IMR-90 (cell line): ENCODE measurements at regions not wholly inside any gene's neighbourhood (a gene's known extent, or its start where the extent isn't known, plus 50 kb on each side); places are given as distances from the start of the nearest gene placed in this dataset.

Experiments used
- ATAC-seq: fragments of 200-7000 bp; cut with Tn5 transposase; 2 replicates; pipeline ENCODE4 v1.9.1; 2020; ENCODE audit warnings: low read depth, mild to moderate bottlenecking, moderate library complexity
- BruUV-seq: library from RNA; stranded (reverse); fragments of 400-500 nt; replicated peaks from 2 replicates; lab custom pipeline; 2021; lab: Mats Ljungman, UMichigan
- CTCF ChIA-PET: fragments of 300-600 bp; formaldehyde crosslinking; extraction: SDS; loops from one replicate; lab custom pipeline; 2021; ENCODE audit warnings: antibody characterized with exemption; lab: Yijun Ruan, JAX
- POLR2A ChIA-PET: fragments of 300-600 bp; sonication (Branson Sonifier 250); formaldehyde crosslinking; loops from one replicate; lab custom pipeline; 2022; ENCODE audit warnings: antibody characterized with exemption; ENCODE audit not compliant: unreplicated experiment; lab: Charles Lee
- DNase-seq: peaks from one replicate; pipeline ENCODE4 v3.0.0; 2013
- H2AFZ ChIP-seq: replicated peaks from 2 replicates; pipeline ENCODE3; 2013; ENCODE audit warnings: low read length, mild to moderate bottlenecking; ENCODE audit not compliant: poor library complexity
- H2AK5ac ChIP-seq: 2 replicates; pipeline ENCODE4 v1.6.1; 2013; ENCODE audit warnings: low read depth, low read length, inconsistent platforms
- H2AK9ac ChIP-seq: replicated peaks from 2 replicates; pipeline ENCODE3; 2013; ENCODE audit warnings: mild to moderate bottlenecking, low read depth, low read length, moderate library complexity; ENCODE audit not compliant: poor library complexity
- H2BK120ac ChIP-seq: 2 replicates; pipeline ENCODE4 v1.6.1; 2013; ENCODE audit warnings: low read depth, low read length, inconsistent platforms
- H2BK15ac ChIP-seq: 3 replicates; pipeline ENCODE4 v1.6.1; 2013; ENCODE audit warnings: low read depth, low read length, inconsistent platforms
- H2BK20ac ChIP-seq: 2 replicates; pipeline ENCODE4 v1.6.1; 2013; ENCODE audit warnings: low read depth, mild to moderate bottlenecking, inconsistent platforms, low read length, moderate library complexity
- H2BK5ac ChIP-seq: 2 replicates; pipeline ENCODE4 v1.6.1; 2013; ENCODE audit warnings: mild to moderate bottlenecking, low read depth, low read length, inconsistent platforms; ENCODE audit not compliant: poor library complexity, severe bottlenecking
- H3K14ac ChIP-seq: replicated peaks from 2 replicates; pipeline ENCODE4 v1.6.1; 2013; ENCODE audit warnings: low read depth, low read length, inconsistent platforms
- H3K18ac ChIP-seq: 2 replicates; pipeline ENCODE4 v1.6.1; 2013; ENCODE audit warnings: low read depth, low read length, control low read depth
- H3K23ac ChIP-seq: 2 replicates; pipeline ENCODE4 v1.6.1; 2013; ENCODE audit warnings: low read depth, low read length, inconsistent platforms
- H3K27ac ChIP-seq: 2 replicates; pipeline ENCODE4 v1.5.1; 2013; ENCODE audit warnings: mild to moderate bottlenecking, control low read depth, low read length; ENCODE audit not compliant: insufficient read depth
- H3K27me3 ChIP-seq: 2 replicates; pipeline ENCODE4 v1.6.1; 2013; ENCODE audit warnings: low read length; ENCODE audit not compliant: control insufficient read depth, insufficient read depth
- H3K36me3 ChIP-seq: 2 replicates; pipeline ENCODE4 v1.6.1; 2013; ENCODE audit warnings: low read length, mixed read lengths; ENCODE audit not compliant: control insufficient read depth, insufficient read depth
- H3K4ac ChIP-seq: 2 replicates; pipeline ENCODE4 v1.6.1; 2013; ENCODE audit warnings: low read depth, low read length, inconsistent platforms
- H3K4me1 ChIP-seq: 2 replicates; pipeline ENCODE4 v1.6.1; 2013; ENCODE audit warnings: low read length, mixed read lengths; ENCODE audit not compliant: control insufficient read depth, insufficient read depth
- H3K4me2 ChIP-seq: 2 replicates; pipeline ENCODE4 v1.6.1; 2013; ENCODE audit warnings: low read depth, mild to moderate bottlenecking, control low read depth, low read length, moderate library complexity
- H3K4me3 ChIP-seq: 2 replicates; pipeline ENCODE4 v1.5.1; 2013; ENCODE audit warnings: low read depth, mild to moderate bottlenecking, control low read depth, low read length, moderate library complexity; ENCODE audit not compliant: insufficient read depth
- H3K56ac ChIP-seq: 2 replicates; pipeline ENCODE4 v1.6.1; 2013; ENCODE audit warnings: low read length, inconsistent platforms; ENCODE audit not compliant: insufficient read depth; ENCODE audit errors: extremely low read depth
- H3K79me1 ChIP-seq, 2 experiments: 2 replicates each; pipeline ENCODE4 v1.6.1; 2013; ENCODE audit warnings: low read length in 2 of 2, inconsistent platforms in 1 of 2, low read depth in 1 of 2
- H3K9ac ChIP-seq: 2 replicates; pipeline ENCODE4 v1.6.1; 2013; ENCODE audit warnings: low read depth, low read length, control low read depth
- H3K9me1 ChIP-seq: 2 replicates; pipeline ENCODE4 v1.6.1; 2013; ENCODE audit warnings: low read length, inconsistent platforms; ENCODE audit not compliant: insufficient read depth
- H3K9me3 ChIP-seq: 2 replicates; pipeline ENCODE4 v1.6.1; 2013; ENCODE audit warnings: low read length; ENCODE audit not compliant: control insufficient read depth, insufficient read depth
- H4K20me1 ChIP-seq: 2 replicates; pipeline ENCODE4 v1.6.1; 2013; ENCODE audit warnings: low read length, inconsistent platforms; ENCODE audit not compliant: insufficient read depth
- H4K5ac ChIP-seq: 2 replicates; pipeline ENCODE4 v1.6.1; 2013; ENCODE audit warnings: mild to moderate bottlenecking, low read depth, low read length, control low read depth
- H4K8ac ChIP-seq, 2 experiments: 2 replicates each; pipeline ENCODE4 v1.6.1; 2013; ENCODE audit warnings: low read depth in 2 of 2, low read length in 2 of 2, control low read depth in 1 of 2, inconsistent platforms in 1 of 2
- H4K91ac ChIP-seq: 2 replicates; pipeline ENCODE4 v1.6.1; 2013; ENCODE audit warnings: low read depth, low read length, inconsistent platforms; ENCODE audit not compliant: insufficient read depth
- BHLHE40 ChIP-seq: fragments of 150-350 bp; IDR thresholded peaks from 2 replicates; pipeline ENCODE4 v1.6.1; 2016; ENCODE audit warnings: mild to moderate bottlenecking, low read depth, low read length
- CEBPB ChIP-seq: IDR thresholded peaks from 2 replicates; pipeline ENCODE4 v1.6.1; 2012; ENCODE audit warnings: low read depth, low read length, improper control_type of control experiment
- CHD1 ChIP-seq: IDR thresholded peaks from 2 replicates; pipeline ENCODE4 v1.6.1; 2012; ENCODE audit warnings: low read depth, low read length, improper control_type of control experiment
- CTCF ChIP-seq: conservative IDR thresholded peaks from 2 replicates; pipeline ENCODE4 v1.5.1; 2012; ENCODE audit warnings: mild to moderate bottlenecking, low read depth, low read length, improper control_type of control experiment
- ELK1 ChIP-seq: fragments of 150-350 bp; IDR thresholded peaks from 2 replicates; pipeline ENCODE4 v1.6.1; 2016; ENCODE audit warnings: low read depth, mild to moderate bottlenecking, low read length, moderate library complexity, borderline replicate concordance
- MAFK ChIP-seq: IDR thresholded peaks from 2 replicates; pipeline ENCODE4 v1.6.1; 2012; ENCODE audit warnings: low read depth, low read length, improper control_type of control experiment
- MXI1 ChIP-seq: IDR thresholded peaks from 2 replicates; pipeline ENCODE4 v1.6.1; 2012; ENCODE audit warnings: low read depth, mild to moderate bottlenecking, low read length, moderate library complexity, borderline replicate concordance
- NFE2L2 ChIP-seq: fragments of 150-350 bp; IDR thresholded peaks from 2 replicates; pipeline ENCODE4 v1.6.1; 2016; ENCODE audit warnings: low read depth, mild to moderate bottlenecking, low read length
- RCOR1 ChIP-seq: IDR thresholded peaks from 2 replicates; pipeline ENCODE4 v1.6.1; 2012; ENCODE audit warnings: mild to moderate bottlenecking, low read length, improper control_type of control experiment; ENCODE audit not compliant: insufficient replicate concordance
- SMC3 ChIP-seq: fragments of 150-350 bp; IDR thresholded peaks from 2 replicates; pipeline ENCODE4 v1.6.1; 2016; ENCODE audit warnings: low read depth, mild to moderate bottlenecking, antibody characterized with exemption, low read length, moderate library complexity
- USF2 ChIP-seq: fragments of 150-350 bp; IDR thresholded peaks from 2 replicates; pipeline ENCODE4 v1.6.1; 2017; ENCODE audit warnings: mild to moderate bottlenecking, antibody characterized with exemption, low read length, low read depth
- WGBS, 2 experiments: methylation state at CpG; one replicate each; pipeline versions ENCODE4 v1.1.5 to v1.1.7; 2013; ENCODE audit warnings: missing lambda C conversion rate in 2 of 2; ENCODE audit not compliant: insufficient read length in 1 of 2; ENCODE audit errors: extremely low coverage in 2 of 2; 5-methylcytosine and 5-hydroxymethylcytosine counted together
- dilution Hi-C: fragments of 300-500 bp; cut with HindIII; formaldehyde crosslinking; loops from one replicate; pipeline ENCODE4 v1.14.3; 2018; ENCODE audit warnings: low sequenced_read_pairs; ENCODE audit not compliant: unreplicated experiment
- in situ Hi-C: fragments of 300-500 bp; cut with MboI; formaldehyde crosslinking; loops from 3 replicates; pipeline ENCODE4 v1.14.3; 2019; ENCODE audit warnings: low sequenced_read_pairs, inconsistent platforms, mixed read lengths
- intact Hi-C: fragments of 100-400 bp; cut with micrococcal nuclease; formaldehyde crosslinking; loops from 2 replicates; pipeline ENCODE4 v1.10.0; 2022

- no peak for TF ChIP-seq BHLHE40
- no peak for TF ChIP-seq SMC3
- no peak for TF ChIP-seq ELK1
- TF ChIP-seq CHD1 = no peak
- no peak for TF ChIP-seq MXI1
- no peak for TF ChIP-seq RCOR1
- no peak for TF ChIP-seq NFE2L2
- no peak for TF ChIP-seq USF2
- TF ChIP-seq CEBPB = no peak
- no peak for TF ChIP-seq CTCF
- no peak for TF ChIP-seq MAFK
- Histone ChIP-seq H4K20me1 (no peaks in the 10 kb centered on the region), H2AK9ac (no peak overlapping the region), H3K4me3 (no peak overlapping the region), H3K18ac (no peak overlapping the region), H2AFZ (no peak overlapping the region), H2BK120ac (no peak overlapping the region), H3K4me1 (no peaks in the 10 kb centered on the region; the same call in 1 of the 2 replicates), H2BK20ac (no peak overlapping the region), H3K79me1 (no peaks in the 10 kb centered on the region), H3K9me3 (no peaks in the 10 kb centered on the region; the same call in 1 of the 2 replicates), H3K9me1 (no peaks in the 10 kb centered on the region), H2BK15ac (no peak overlapping the region), H3K9ac (no peak overlapping the region), H3K27ac (no peak overlapping the region), H2AK5ac (no peak overlapping the region), H4K91ac (no peak overlapping the region), H3K23ac (no peak overlapping the region), H2BK5ac (no peak overlapping the region), H3K36me3 (no peaks in the 10 kb centered on the region), H3K4ac (no peak overlapping the region), H3K14ac (no peak overlapping the region), H4K5ac (no peak overlapping the region), H3K4me2 (no peak overlapping the region), H3K56ac (no peak overlapping the region), H3K27me3 (no peaks in the 10 kb centered on the region), H4K8ac (no peak overlapping the region)
- DNase-seq (no peak), ATAC-seq (no peak)
- in situ Hi-C loops = no loop called here
- ChIA-PET CTCF (no interaction called here), POLR2A (no interaction called here)
- no TSS peak for BruUV-seq
- intact Hi-C loops = no loop called here
- dilution Hi-C loops = no loop called here
- WGBS, 2 experiments = 25% methylated on average over 1 of the region's 2 CpGs; no CpG with 5 or more reads in 1 of the 2 experiments
Observed at GRCh38 chr6:140230282-140230681, 855.8 kb upstream of the CITED2 start.
